ENCODE measurements at regions not wholly inside any gene's neighbourhood (a gene's known extent, or its start where the extent isn't known, plus 50 kb on each side); places are given as distances from the start of the nearest gene placed in this dataset.

GRCh38 chr5:136750224-136750862, 385.0 kb upstream of the TRPC7 start:
- Histone ChIP-seq H3K4me1 (ENCODE audit: insufficient read depth, low read length) (no peaks in the 10 kb centered on the region), H3K4me2 (ENCODE audit: insufficient read depth, low read length) (no peak overlapping the region), H3K9ac (ENCODE audit: low read depth, low read length) (no peak overlapping the region), H3K79me2 (ENCODE audit: insufficient read depth, low read length) (no peaks in the 10 kb centered on the region), H4K20me1 (ENCODE audit: insufficient read depth, low read length) (no peaks in the 10 kb centered on the region), H3K36me3 (ENCODE audit: insufficient read depth, low read length) (no peaks in the 10 kb centered on the region), H3K9me3 (ENCODE audit: insufficient read depth, low read length, severe bottlenecking) (no peaks in the 10 kb centered on the region), H3K27ac (ENCODE audit: low read length) (no peak overlapping the region), H3K4me3 (ENCODE audit: low read depth in 1 of 2, low read length in 2 of 2) (no peak overlapping the region), H3K27me3 (ENCODE audit: insufficient read depth, low read length, poor library complexity) (no peaks in the 10 kb centered on the region), H2AFZ (ENCODE audit: low read depth, low read length) (no peak overlapping the region)
- ATAC-seq (ENCODE audit: insufficient read depth, low read depth), result no peak
- TF ChIP-seq EZH2 (IDR thresholded peaks at IDR 0.05; ENCODE audit: borderline replicate concordance, low read depth, low read length, severe bottlenecking), result no peak
- TF ChIP-seq CTCF (IDR thresholded peaks at IDR 0.05; ENCODE audit: borderline replicate concordance, extremely low read depth, low read length, poor library complexity, severe bottlenecking), result no peak
- no peak for DNase-seq

- H3K27ac ChIP-seq (ENCODE audit: low read length), result no peak overlapping the region
- H3K79me2 ChIP-seq (ENCODE audit: insufficient read depth, low read length), result no peaks in the 10 kb centered on the region
- no peak overlapping the region for H3K4me2 ChIP-seq (ENCODE audit: insufficient read depth, low read length)
- no peaks in the 10 kb centered on the region for H3K27me3 ChIP-seq (ENCODE audit: insufficient read depth, low read length, poor library complexity)
- H3K4me1 ChIP-seq (ENCODE audit: insufficient read depth, low read length), result no peaks in the 10 kb centered on the region
- no peak overlapping the region for H3K9ac ChIP-seq (ENCODE audit: low read depth, low read length)
- TF ChIP-seq CTCF (IDR thresholded peaks at IDR 0.05; ENCODE audit: borderline replicate concordance, extremely low read depth, low read length, poor library complexity, severe bottlenecking) (no peak), EZH2 (IDR thresholded peaks at IDR 0.05; ENCODE audit: borderline replicate concordance, low read depth, low read length, severe bottlenecking) (no peak)
- H2AFZ ChIP-seq (ENCODE audit: low read depth, low read length), result no peak overlapping the region
- H3K9me3 ChIP-seq (ENCODE audit: insufficient read depth, low read length, severe bottlenecking), result no peaks in the 10 kb centered on the region
- ATAC-seq (ENCODE audit: insufficient read depth, low read depth) (no peak), DNase-seq (no peak)
- H3K36me3 ChIP-seq (ENCODE audit: insufficient read depth, low read length), result no peaks in the 10 kb centered on the region
- no peaks in the 10 kb centered on the region for H4K20me1 ChIP-seq (ENCODE audit: insufficient read depth, low read length)
- H3K4me3 ChIP-seq (ENCODE audit: low read depth in 1 of 2, low read length in 2 of 2), result no peak overlapping the region
Observed at GRCh38 chr5:136749016-136749415, 383.7 kb upstream of the TRPC7 start.

- no peaks in the 10 kb centered on the region for H3K4me1 ChIP-seq (ENCODE audit: insufficient read depth, low read length)
- H3K27ac ChIP-seq (ENCODE audit: low read length), result no peak overlapping the region
- no peak overlapping the region for H2AFZ ChIP-seq (ENCODE audit: low read depth, low read length)
- H3K9me3 ChIP-seq (ENCODE audit: insufficient read depth, low read length, severe bottlenecking), result peaks cover 8% of the 10 kb centered on the region
- no peak for DNase-seq
- no peak for ATAC-seq (ENCODE audit: insufficient read depth, low read depth)
- H3K27me3 ChIP-seq (ENCODE audit: insufficient read depth, low read length, poor library complexity), result no peaks in the 10 kb centered on the region
- no peaks in the 10 kb centered on the region for H3K79me2 ChIP-seq (ENCODE audit: insufficient read depth, low read length)
- H3K36me3 ChIP-seq (ENCODE audit: insufficient read depth, low read length), result no peaks in the 10 kb centered on the region
- H4K20me1 ChIP-seq (ENCODE audit: insufficient read depth, low read length), result no peaks in the 10 kb centered on the region
- H3K9ac ChIP-seq (ENCODE audit: low read depth, low read length), result no peak overlapping the region
- H3K4me3 ChIP-seq (ENCODE audit: low read depth in 1 of 2, low read length in 2 of 2), result no peak overlapping the region
- H3K4me2 ChIP-seq (ENCODE audit: insufficient read depth, low read length), result no peak overlapping the region
- TF ChIP-seq CTCF (IDR thresholded peaks at IDR 0.05; ENCODE audit: borderline replicate concordance, extremely low read depth, low read length, poor library complexity, severe bottlenecking), result no peak
- TF ChIP-seq EZH2 (IDR thresholded peaks at IDR 0.05; ENCODE audit: borderline replicate concordance, low read depth, low read length, severe bottlenecking), result no peak
Observed at GRCh38 chr5:136743052-136743451, 377.7 kb upstream of the TRPC7 start.

All from DND-41 (cell line).